Ishikawa (cell line): ENCODE measurements at regions not wholly inside any gene's neighbourhood (a gene's known extent, or its start where the extent isn't known, plus 50 kb on each side); places are given as distances from the start of the nearest gene placed in this dataset.

Experiments
- CEBPB ChIP-seq: IDR thresholded peaks from 2 replicates; pipeline ENCODE4 v1.6.1; 2012
- CREB1 ChIP-seq: IDR thresholded peaks from 2 replicates; pipeline ENCODE4 v1.6.1; 2012; ENCODE audit warnings: low read depth
- EGR1 ChIP-seq: IDR thresholded peaks from 2 replicates; pipeline ENCODE4 v1.6.1; 2012
- EP300 ChIP-seq: IDR thresholded peaks from 2 replicates; pipeline ENCODE4 v1.6.1; 2012; ENCODE audit warnings: borderline replicate concordance
- FOXM1 ChIP-seq: IDR thresholded peaks from 2 replicates; pipeline ENCODE4 v1.6.1; 2012; ENCODE audit warnings: low read depth, borderline replicate concordance
- MAX ChIP-seq: IDR thresholded peaks from 2 replicates; pipeline ENCODE4 v1.6.1; 2012
- NFIC ChIP-seq: IDR thresholded peaks from 2 replicates; pipeline ENCODE4 v1.6.1; 2012
- RAD21 ChIP-seq: IDR thresholded peaks from 2 replicates; pipeline ENCODE4 v1.6.1; 2012; ENCODE audit warnings: low read depth
- TAF1 ChIP-seq: IDR thresholded peaks from 2 replicates; pipeline ENCODE4 v1.6.1; 2012; ENCODE audit warnings: low read depth, mild to moderate bottlenecking
- TCF12 ChIP-seq: IDR thresholded peaks from 2 replicates; pipeline ENCODE4 v1.6.1; 2012; ENCODE audit warnings: low read depth
- TEAD4 ChIP-seq: IDR thresholded peaks from 2 replicates; pipeline ENCODE4 v1.6.1; 2012
- YY1 ChIP-seq: IDR thresholded peaks from 2 replicates; pipeline ENCODE4 v1.6.1; 2012; ENCODE audit warnings: low read depth
- ZBTB7A ChIP-seq: IDR thresholded peaks from 2 replicates; pipeline ENCODE4 v1.6.1; 2012; ENCODE audit warnings: low read depth
- TF ChIP-seq, protein P1 (sequence below): IDR thresholded peaks from 2 replicates; pipeline ENCODE4 v1.6.1; 2012
- TF ChIP-seq, protein P2 (sequence below): IDR thresholded peaks from 2 replicates; pipeline ENCODE4 v1.6.1; 2012; ENCODE audit warnings: low read depth, mild to moderate bottlenecking

- TF ChIP-seq CEBPB (no peak), RAD21 (0 out of 2 replicates have a peak, but pooled peaks have one; percentile 12), EP300 (no peak), TEAD4 (no peak)
Measured at GRCh38 chr16:29192329-29193247, 207.7 kb downstream of the LAT start.

- no peak for TF ChIP-seq EGR1
- no peak for TF ChIP-seq EP300
- TF ChIP-seq, protein P1, sequence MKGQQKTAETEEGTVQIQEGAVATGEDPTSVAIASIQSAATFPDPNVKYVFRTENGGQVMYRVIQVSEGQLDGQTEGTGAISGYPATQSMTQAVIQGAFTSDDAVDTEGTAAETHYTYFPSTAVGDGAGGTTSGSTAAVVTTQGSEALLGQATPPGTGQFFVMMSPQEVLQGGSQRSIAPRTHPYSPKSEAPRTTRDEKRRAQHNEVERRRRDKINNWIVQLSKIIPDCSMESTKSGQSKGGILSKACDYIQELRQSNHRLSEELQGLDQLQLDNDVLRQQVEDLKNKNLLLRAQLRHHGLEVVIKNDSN: no peak
- no peak for TF ChIP-seq FOXM1
- TF ChIP-seq, protein P2, sequence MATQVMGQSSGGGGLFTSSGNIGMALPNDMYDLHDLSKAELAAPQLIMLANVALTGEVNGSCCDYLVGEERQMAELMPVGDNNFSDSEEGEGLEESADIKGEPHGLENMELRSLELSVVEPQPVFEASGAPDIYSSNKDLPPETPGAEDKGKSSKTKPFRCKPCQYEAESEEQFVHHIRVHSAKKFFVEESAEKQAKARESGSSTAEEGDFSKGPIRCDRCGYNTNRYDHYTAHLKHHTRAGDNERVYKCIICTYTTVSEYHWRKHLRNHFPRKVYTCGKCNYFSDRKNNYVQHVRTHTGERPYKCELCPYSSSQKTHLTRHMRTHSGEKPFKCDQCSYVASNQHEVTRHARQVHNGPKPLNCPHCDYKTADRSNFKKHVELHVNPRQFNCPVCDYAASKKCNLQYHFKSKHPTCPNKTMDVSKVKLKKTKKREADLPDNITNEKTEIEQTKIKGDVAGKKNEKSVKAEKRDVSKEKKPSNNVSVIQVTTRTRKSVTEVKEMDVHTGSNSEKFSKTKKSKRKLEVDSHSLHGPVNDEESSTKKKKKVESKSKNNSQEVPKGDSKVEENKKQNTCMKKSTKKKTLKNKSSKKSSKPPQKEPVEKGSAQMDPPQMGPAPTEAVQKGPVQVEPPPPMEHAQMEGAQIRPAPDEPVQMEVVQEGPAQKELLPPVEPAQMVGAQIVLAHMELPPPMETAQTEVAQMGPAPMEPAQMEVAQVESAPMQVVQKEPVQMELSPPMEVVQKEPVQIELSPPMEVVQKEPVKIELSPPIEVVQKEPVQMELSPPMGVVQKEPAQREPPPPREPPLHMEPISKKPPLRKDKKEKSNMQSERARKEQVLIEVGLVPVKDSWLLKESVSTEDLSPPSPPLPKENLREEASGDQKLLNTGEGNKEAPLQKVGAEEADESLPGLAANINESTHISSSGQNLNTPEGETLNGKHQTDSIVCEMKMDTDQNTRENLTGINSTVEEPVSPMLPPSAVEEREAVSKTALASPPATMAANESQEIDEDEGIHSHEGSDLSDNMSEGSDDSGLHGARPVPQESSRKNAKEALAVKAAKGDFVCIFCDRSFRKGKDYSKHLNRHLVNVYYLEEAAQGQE: no peak
- TF ChIP-seq CREB1: no peak
- TF ChIP-seq TEAD4: no peak
- TF ChIP-seq MAX: no peak
- no peak for TF ChIP-seq ZBTB7A
- no peak for TF ChIP-seq YY1
- no peak for TF ChIP-seq NFIC
- no peak for TF ChIP-seq TAF1
Measured at GRCh38 chr16:29182501-29182900, 197.6 kb downstream of the LAT start.

DNA sequence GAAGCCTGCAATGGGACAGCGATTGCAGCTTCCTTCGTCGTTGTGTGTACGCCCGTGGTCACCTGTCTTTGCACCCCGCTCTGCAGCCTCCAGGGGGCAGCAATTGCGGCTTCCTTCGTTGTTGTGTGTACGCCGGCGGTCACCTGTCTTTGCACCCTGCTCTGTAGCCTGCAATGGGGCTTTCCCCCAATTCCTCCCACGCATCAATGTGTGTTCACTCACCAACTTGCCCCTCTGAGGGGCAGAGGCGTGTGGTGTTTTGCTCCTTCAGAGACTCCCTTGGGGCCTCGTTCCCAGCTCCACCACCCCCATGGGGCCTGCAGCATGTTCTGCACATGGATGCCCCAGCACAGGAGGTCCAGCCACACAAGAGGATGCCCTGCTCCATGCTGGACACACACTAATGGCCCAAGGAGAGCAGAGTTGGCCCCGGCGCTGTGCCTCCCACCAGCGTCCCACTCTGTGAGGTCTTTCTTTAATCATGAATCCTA lies 197.1 kb downstream of the LAT start:
- peak; percentile 45; the same call in 1 of the 2 replicates for TF ChIP-seq RAD21

DNA sequence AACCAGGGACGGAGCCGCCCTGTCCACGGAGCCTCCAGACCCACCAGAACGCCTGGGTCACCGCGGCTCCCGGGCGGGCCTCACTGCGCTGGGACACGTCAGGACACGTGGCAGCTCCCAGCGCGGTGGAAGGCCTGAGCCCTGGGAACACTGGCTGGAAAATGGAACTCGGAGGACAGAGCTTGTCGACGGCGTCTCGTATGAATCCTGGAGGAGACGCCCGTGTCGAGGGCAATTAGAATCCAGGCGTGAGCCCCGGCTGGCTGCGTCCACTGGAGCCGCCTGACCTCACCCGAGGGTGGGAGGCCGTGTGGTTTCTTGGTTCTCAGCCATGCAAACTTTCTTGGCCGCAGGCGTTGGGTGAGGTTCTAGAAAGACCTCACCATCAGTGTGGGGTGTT lies 173.9 kb downstream of the LAT start:
- TF ChIP-seq EP300: no peak
- TF ChIP-seq FOXM1: no peak
- TF ChIP-seq, protein P1: no peak
- TF ChIP-seq ZBTB7A: no peak
- TF ChIP-seq EGR1: no peak
- TF ChIP-seq, protein P2: no peak
- TF ChIP-seq YY1: no peak
- TF ChIP-seq TCF12: no peak
- no peak for TF ChIP-seq RAD21
- no peak for TF ChIP-seq CEBPB
- no peak for TF ChIP-seq TEAD4
- no peak for TF ChIP-seq NFIC

DNA sequence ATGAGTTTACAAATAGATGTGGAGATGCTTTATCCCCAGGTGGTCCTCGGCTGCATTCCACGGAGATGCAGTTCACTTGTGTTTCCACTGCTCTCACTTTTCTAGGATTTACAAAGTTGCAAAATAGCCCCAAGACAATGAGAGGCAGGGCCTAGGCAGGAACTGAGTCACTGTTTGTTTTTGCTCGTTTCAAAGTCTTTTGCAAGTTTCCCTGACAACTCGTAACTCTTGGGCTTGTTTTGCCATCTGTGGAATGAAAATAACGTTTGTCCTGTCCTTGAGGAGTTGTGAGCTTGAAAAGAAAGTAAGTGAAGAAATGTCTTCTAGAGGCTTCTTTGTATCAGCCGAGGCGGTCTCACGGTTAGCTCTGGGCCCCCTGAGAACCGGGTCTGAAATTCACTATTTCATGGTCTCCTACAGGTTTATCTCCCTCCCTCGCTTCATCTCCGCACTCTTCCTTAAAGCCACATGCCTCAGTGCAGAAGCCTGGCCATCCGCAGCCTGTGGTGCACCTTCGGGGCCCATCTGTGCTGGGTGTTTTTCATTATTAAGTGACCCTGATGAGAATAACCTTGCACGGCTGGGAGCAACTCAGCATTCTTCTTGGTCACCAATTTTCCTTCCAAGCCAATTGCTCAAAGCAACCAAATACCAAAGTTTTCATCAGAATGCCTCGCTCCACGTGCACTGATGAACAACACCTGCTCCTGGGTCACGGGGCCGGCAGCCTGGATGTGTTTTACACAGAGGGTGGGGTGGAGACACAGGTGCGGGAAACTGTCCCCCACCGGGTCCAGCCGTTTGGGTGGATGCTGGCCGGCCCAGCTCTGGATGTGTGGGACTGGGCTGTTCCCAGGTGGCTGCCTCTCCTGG lies 172.4 kb downstream of the LAT start:
- TF ChIP-seq CEBPB: peak; percentile 71
- TF ChIP-seq TEAD4: 0 out of 2 replicates have a peak, but pooled peaks have one; percentile 27

DNA sequence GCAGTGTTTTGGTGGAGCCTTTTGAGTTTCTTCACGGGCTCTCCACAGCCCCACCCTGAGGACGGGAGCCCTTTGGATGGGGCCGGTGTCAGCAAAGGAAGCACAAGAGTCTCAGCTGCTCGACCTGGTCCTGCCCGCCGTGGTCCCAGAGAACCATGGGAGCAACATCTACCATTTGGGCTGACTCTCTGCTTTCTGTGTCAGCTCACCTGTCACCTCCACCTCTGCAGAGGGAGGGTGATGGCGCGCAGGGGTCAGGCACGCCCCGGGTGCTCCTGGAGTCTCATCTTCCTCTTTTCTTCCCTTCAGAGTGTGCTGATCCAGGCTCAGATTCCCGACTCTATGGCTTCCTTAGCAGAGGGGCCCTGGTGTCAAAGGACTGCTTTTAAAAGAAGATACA lies 171.7 kb downstream of the LAT start:
- TF ChIP-seq, protein P2: no peak
